COLO668 (cell line): ENCODE measurements at regions not wholly inside any gene's neighbourhood (a gene's known extent, or its start where the extent isn't known, plus 50 kb on each side); places are given as distances from the start of the nearest gene placed in this dataset.

Source experiments
- DNase-seq: peaks from one replicate; lab custom pipeline; 2025; ENCODE audit not compliant: unreplicated experiment; lab: John Stamatoyannopoulos, UW

- no peak for DNase-seq
Observed at GRCh38 chr15:27702581-27702980, 396.5 kb downstream of the OCA2 start.

DNA sequence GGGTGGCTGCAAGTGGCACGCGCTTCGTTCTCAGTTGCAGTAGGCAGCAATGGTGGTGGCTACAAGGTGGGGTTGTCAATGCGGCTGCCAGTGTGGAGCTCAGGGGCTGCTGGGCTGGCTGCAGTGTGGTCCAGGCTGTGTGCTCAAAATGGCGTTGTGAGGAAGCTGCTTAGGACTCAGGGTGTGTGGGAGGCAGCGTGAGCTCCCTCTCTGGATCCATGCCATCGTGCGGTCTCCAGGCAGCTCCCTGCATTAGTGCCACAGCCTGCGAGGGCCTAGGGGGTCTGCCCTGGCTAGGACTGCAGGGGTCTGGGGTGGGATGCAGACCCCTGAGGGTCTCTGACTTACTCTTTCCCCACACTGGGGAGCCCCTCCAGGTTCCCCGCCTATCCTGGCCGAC is 397.2 kb downstream of the OCA2 start:
- DNase-seq: no peak

DNA sequence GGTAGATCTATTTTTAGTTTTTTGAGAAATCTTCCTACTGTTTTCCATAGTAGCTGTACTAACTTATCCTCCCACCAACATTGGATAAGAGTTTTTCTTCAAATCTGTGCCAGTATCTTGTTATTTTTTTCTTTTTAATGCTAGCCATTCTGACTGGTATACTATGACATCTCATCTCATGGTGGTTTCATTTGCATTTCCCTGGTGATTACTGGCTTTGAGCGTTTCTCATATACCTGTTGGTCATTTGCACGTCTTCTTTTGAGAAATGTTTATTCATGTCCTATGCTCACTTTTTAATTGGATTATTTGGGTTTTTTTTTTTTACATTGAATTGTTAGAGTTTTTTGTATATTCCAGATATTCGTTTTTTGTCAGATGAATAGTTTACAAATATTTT is 398.1 kb downstream of the OCA2 start:
- DNase-seq: no peak

DNA sequence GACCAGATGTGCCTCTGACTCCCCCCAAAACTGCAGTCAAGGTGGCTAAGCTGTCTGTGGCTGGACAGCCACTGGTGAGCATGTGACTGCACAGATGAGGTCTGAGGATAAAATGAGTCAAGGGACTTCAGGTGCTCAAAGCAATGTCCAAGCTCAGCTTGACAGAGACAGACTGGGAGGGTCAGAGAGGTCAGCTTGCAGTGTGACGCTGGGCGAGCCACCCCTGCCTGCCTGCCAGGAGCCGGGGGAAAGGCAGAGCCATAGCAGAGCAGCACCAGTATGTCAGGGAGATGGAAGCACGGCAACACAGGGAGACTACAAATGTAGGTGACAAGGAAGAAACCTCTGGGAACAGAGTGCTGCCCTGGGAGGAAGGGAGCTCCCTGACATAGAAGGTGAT is 399.4 kb downstream of the OCA2 start:
- no peak for DNase-seq

DNA sequence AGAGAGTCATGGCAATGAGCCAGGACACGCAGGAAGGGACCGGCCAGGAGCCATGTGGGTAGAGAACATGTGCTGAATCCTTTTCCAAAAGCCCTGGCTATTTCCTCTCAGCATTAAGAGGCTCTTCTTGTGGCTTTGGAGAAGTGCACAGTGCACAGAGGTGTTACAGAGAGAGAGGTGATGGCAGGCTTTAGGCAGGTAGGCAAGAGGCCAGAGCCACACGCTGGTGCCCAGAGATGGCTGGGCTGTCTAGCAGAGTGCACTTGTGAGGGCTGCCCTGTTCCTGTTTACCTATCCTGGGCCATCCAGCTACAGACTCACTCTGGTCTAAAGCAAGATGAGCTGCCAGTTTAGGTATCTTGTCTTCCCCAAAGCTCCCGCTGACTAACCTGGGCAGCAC is 402.6 kb downstream of the OCA2 start:
- no peak for DNase-seq

GRCh38 chr15:27695726-27696125 is 403.4 kb downstream of the OCA2 start:
- DNase-seq: no peak

- DNase-seq: no peak
Observed at GRCh38 chr15:27694506-27695087, 404.5 kb downstream of the OCA2 start.

DNA sequence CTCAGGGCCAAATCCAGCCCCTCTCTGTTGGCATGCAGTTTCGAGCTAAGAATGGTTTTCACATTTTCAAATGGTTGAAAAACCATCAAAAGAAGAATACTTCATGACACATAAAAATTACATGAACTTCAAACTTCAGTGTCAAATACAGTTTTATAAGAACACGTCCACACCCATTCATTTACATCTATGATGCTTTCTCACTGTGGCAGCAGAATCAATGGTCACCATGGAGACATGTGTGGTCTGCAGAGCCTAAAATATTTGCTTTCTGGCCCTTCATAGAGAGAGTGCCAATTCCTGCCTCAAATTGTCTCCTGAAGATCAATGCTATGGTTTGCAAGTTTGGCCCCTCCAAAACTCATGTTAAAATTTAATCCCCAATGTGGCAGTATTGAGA is 405.8 kb downstream of the OCA2 start:
- DNase-seq: no peak

DNA sequence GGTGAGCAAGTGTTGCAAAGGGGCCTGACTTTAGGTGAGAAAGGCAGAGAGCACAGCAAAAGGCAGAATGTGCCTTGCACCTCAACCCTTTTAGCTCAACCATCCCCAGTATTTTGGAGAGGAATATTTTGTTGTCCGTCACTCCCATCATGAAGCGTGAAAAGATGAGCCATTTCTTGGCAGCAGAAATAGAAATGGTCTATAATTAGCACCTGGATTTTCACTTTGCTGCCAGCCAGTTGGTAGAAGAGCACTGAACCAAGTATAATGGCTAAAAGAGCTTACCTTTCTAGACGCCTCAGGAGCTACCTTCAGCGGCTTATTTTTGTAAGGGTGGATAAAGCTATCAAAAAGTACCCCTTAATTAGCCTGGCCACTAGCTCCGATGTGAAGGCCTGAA is 406.7 kb downstream of the OCA2 start:
- DNase-seq: no peak

DNA sequence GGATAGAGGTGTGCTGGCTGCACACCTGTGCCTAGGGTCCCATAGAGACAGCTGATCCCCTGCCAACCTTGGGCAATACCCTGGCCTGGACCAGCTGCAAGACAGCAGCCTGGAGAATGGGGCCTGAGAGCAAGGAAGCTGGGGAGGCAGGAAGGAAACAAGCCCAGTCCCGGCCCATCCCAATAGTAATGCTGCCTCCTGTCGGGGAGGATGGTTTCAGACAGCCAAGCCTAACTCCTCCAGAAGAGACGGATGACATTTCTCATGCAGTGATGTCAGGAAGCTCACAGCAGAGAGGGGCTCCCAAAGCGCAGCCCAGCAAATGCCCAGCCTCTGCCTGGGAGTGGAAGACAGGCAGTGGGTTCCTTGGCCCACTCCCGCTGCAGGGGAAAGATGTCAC is 408.8 kb downstream of the OCA2 start:
- DNase-seq: no peak

GRCh38 chr15:27686971-27687370 is 412.1 kb downstream of the OCA2 start:
- no peak for DNase-seq

- no peak for DNase-seq
Observed at GRCh38 chr15:27686369-27686768, 412.7 kb downstream of the OCA2 start.

- no peak for DNase-seq
Observed at GRCh38 chr15:27685644-27686043, 413.5 kb downstream of the OCA2 start.

DNA sequence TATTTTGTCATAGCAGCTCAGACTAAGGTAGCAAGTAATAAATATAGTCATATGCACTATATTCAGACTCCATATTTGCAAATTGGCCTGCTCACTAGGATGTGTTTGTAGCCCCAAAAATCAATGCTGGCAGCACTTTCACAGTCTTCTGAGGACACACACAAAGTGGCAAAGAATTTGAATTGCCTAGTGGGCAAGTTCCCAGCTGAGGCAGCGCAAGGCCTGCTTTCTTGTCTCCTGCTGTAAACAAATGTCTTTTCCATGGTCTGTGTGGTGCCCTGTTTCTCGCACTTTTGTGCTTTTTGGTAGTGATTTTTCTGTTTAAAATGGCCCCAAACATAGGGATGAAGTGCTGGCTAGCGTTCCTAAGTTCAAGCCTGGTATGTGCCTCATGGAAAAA is 416.0 kb downstream of the OCA2 start:
- DNase-seq: no peak

GRCh38 chr15:27681038-27681437 is 418.1 kb downstream of the OCA2 start:
- peak; percentile 26 for DNase-seq

DNA sequence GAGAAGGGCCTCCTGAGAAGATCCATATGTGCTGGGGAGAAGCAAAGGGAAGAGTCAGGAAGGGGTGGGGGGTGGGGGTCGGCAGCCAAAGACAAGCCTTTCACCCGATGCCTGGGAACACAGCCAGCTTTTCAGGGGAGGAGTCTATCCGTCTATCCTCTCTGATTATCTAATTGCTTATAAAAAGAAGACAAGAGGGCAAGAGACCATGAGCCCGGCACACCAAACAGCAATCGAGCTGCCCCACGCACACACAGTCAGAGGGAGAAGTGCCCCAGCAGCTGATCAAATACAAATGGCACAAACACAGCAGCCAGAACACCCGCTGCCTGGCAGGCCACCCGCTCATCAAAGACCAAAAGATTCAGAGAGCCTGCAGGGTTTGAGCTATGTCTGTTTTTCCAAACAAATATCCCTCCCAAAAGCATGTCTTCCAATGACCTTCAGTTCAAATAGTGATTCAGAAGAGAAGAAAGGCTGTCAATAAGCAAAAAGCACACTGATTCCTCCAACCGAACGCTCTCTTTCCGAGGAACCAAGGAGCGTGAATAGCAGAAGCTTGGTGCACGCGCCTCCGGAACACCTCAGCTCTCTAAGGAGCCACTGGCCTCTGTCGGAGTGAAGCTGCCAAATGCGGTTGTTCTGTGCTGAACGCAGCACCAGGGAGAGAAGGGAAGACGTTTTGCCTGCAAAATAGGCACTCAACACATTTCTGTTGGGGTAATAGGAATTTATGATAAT is 419.2 kb downstream of the OCA2 start:
- DNase-seq: peak; percentile 83

- DNase-seq: no peak
Observed at GRCh38 chr15:27679203-27679602, 419.9 kb downstream of the OCA2 start.

- no peak for DNase-seq
Observed at GRCh38 chr15:27677951-27678350, 421.2 kb downstream of the OCA2 start.

DNA sequence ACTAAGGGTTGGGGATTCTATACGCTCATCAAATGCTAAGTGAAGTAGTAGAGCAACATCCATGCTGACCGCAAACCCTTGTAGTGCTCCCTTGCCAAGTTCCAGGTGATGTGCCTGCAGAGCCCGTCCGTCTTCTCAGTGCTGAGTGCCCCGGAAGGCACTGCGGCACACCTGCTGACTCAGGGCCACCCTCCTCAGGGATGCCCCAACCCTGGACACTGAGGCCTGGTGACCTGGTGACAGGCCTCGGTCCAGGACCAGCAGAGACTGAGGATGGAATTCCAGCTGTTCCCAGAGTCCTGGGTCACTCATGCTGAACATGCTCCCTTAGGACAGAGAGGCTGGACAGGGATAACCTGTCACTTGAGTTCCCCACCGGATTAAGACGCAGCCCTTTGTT is 422.5 kb downstream of the OCA2 start:
- DNase-seq: no peak

DNA sequence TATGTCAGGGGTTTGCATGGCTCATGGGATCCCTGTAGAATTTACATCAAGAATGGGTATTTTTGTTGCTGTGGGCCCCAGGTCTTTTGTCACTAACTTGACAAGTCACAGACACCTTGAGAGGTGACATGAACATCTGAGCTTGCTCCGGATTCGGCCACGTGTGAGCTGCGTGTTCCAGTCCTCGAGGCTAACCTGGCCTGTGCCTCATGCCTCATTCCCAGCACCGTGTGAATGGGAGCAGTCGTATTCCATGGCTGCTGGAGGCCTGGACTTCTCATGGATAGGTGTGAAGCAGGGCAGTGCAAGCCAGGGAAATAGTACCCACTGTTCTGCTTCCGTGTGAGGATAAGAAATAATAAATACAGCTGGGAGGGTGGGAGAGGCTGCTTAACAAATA is 423.5 kb downstream of the OCA2 start:
- DNase-seq: no peak

- DNase-seq: no peak
Observed at GRCh38 chr15:27674826-27675225, 424.3 kb downstream of the OCA2 start.

GRCh38 chr15:27673766-27674445 is 425.2 kb downstream of the OCA2 start:
- DNase-seq: no peak
